ENCODE measurements at regions not wholly inside any gene's neighbourhood (a gene's known extent, or its start where the extent isn't known, plus 50 kb on each side); places are given as distances from the start of the nearest gene placed in this dataset.

DNA sequence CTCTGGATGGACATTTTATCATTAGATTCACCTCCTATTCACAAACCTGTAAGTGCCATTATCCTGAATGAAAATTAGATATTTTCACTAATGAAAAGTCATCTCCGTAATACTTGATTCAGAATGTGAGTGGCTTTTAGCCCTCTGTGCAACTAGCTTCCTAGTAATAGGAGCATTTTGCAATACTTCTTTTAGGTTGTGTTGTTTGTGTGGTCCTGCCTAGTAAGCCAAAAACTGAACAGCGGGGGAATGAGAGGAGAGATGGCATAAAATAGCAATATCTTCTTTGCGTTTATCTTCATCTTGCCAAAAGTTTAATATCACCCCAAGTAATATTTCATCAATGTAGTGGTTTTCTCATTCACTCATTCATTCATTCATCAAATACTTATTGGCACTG is 507.5 kb upstream of the CELF2 start:
- WGBS, 3 donors = 85 to 93% (median 87%) methylated on average over 3 of the region's 3 CpGs
- no peak overlapping the region for H3K27ac ChIP-seq (ENCODE audit: low read depth, low read length)

DNA sequence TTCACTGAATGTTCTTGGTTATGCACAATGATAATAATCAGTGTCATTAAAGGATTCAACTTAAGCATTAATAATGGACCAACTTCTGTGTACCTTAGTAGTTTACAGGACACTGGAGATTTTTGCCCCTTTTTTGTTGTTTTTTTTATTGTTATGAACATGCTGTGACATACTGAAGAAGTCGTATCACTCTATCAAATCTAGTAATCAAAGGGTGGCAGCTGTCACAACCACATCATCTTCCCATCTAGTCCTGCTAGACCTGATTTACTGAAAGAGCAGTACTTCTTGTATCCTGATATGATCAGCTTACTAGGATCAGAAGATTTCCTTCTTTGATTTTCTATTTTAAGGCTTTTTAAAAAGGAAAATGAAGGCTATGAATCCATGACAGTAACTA is 504.6 kb upstream of the CELF2 start:
- WGBS, 3 donors = 52 to 93% (median 87%) methylated on average over 1 of the region's 1 CpG
- no peak overlapping the region for H3K27ac ChIP-seq (ENCODE audit: low read depth, low read length)

DNA sequence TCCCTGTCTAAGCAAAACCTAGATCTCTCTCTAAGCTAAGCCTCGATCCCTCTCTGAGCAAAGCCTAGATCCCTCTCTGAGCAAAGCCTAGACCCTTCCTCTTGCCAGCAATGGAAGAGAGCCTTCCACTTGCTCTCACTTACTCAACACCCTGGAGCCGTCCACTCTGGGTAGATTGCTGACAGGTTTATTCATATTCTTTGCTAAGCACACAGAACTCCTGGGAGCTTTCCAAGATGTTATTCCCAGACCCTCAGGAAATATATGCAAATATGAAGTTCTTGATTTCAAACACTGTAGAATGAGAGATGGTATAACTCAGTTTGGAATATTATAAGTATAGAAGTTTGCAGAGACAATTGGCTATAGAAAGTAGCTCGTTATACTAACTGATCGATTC is 503.8 kb upstream of the CELF2 start:
- H3K27ac ChIP-seq (ENCODE audit: low read depth, low read length) = no peak overlapping the region
- 68 to 89% (median 87%) methylated on average over 4 of the region's 4 CpGs for WGBS, 3 donors

DNA sequence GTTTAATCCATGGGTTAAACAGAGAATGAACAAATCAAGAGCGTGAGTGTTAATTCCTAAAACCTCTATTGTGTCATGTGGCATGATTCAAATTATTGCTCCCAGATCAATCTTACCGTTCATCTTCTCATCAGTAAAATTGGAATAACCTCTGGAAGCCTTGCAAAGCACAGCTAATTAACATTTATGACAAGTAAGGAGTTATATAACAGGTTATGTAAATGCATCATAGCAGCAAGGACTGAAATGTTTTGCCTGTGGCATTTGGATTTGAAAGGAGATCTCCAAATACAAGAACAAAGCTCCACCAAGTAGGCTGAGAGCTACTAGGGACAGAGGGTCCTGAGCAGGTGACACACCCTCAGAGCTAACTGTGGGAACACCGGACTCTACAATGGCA is 502.9 kb upstream of the CELF2 start:
- no peak overlapping the region for H3K27ac ChIP-seq (ENCODE audit: low read depth, low read length)
- 75 to 94% (median 83%) methylated on average over 3 of the region's 3 CpGs for WGBS, 3 donors

DNA sequence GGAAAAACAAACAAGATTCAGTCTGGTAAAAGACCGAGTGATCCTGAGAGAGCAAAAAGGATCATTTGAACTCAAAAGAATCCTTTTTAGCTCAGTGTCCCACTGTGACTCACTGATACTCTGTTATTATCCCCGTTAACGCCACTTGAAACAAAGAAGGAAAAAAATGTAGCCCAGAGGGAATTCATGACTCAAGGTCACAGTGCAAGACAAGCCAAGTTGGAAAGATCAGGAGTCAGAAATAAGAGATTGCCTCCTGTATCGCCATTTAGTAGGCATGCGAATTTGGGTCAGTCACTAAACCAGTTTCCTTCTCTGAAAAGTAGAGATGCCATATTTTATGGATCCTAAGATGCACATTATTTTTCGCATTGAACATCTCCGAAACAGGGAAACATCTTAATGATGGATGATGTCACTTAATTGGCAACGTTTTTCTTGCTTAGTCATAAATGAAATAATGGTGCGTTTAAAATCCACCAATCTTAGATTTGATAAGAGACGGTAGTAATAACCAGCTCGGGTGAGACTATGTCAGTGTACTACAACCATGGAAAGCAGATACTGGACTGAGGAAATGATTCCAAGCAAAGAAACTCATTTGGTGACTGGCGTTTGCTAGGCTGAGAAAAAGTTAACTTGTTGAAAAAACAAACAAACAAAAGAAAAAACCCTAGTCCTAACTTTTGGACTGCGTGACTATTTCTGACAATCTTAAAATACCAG is 502.0 kb upstream of the CELF2 start:
- 59 to 64% (median 61%) methylated on average over 13 of the region's 13 CpGs for WGBS, 3 donors
- H3K27ac ChIP-seq (ENCODE audit: low read depth, low read length) = no peak overlapping the region

DNA sequence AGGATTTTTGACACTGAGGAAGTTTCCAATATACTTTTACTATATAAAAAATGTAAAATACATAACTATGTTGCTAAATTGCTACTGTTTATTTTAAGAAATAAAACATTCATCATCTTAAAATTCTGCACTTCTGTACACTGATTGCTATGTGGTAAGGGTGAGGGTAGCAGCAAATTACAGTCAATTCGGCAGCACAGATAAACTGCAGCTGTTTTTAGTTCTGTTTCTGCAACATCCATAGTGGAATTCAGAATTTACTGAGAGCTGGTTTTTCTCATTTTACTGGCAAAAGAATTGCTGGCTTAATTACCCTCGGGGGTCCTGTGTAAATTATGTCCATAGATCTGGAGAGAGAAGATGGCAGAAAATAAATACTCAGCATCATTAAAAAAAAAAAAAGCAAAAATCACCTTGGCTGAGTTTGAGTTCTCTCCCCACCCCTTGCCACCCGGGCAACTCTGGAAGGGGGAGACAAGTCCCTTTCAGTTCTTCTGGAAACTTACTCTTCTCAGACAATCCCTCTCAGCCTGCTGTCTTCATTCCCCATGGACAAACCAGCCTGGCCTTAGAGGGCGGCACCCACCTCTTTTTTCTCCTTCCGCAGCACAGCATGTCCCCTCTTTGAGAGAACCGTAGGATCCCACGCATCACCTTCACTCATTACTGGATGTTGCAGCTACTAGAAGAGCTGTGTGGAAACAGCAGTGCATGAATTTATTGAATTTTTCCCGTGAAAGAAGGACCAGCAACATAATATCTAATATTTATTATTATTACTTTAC is 501.1 kb upstream of the CELF2 start:
- 67 to 70% (median 68%) methylated on average over 8 of the region's 8 CpGs for WGBS, 3 donors
- no peak overlapping the region for H3K27ac ChIP-seq (ENCODE audit: low read depth, low read length)

DNA sequence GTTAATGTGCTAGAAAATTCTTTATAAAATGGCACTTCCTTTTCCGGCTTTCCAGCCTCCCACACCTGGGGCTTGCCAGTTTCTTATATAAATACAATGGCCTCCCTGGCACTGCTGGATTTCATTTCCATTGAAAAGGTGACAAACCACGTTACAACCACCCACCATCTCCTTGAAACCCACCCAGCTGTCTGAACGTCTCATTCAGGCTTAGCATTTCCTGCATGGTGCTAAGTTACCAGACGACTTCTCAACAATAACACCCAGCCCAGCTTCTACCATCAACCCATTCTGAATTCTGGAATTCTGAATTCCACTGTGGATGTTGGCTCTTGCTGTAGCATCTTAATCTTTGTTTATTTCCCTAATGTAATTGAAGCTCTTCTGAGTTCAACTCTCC is 499.8 kb upstream of the CELF2 start:
- 46 to 80% (median 80%) methylated on average over 4 of the region's 4 CpGs for WGBS, 3 donors
- H3K27ac ChIP-seq (ENCODE audit: low read depth, low read length) = no peak overlapping the region

DNA sequence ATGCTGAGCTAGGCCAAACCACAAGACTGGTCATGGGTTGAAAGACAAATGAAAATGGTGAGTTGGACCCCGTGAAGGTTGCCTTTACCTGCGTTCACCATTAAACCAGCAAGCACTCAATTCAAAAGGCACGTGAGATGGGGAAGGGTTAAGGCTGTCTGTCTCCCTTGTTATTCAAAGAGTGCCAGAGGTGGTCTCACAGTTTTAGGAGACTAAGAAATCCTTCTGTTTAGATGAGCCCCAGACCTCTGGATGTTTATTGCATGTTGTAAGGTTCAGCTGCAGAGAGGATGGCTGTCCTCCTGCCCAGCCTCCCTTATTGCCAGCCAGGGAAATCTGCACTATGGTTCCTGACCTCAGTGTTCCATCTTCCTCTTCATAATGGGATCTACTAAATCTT is 498.0 kb upstream of the CELF2 start:
- 77 to 92% (median 88%) methylated on average over 3 of the region's 3 CpGs for WGBS, 3 donors
- no peak overlapping the region for H3K27ac ChIP-seq (ENCODE audit: low read depth, low read length)

DNA sequence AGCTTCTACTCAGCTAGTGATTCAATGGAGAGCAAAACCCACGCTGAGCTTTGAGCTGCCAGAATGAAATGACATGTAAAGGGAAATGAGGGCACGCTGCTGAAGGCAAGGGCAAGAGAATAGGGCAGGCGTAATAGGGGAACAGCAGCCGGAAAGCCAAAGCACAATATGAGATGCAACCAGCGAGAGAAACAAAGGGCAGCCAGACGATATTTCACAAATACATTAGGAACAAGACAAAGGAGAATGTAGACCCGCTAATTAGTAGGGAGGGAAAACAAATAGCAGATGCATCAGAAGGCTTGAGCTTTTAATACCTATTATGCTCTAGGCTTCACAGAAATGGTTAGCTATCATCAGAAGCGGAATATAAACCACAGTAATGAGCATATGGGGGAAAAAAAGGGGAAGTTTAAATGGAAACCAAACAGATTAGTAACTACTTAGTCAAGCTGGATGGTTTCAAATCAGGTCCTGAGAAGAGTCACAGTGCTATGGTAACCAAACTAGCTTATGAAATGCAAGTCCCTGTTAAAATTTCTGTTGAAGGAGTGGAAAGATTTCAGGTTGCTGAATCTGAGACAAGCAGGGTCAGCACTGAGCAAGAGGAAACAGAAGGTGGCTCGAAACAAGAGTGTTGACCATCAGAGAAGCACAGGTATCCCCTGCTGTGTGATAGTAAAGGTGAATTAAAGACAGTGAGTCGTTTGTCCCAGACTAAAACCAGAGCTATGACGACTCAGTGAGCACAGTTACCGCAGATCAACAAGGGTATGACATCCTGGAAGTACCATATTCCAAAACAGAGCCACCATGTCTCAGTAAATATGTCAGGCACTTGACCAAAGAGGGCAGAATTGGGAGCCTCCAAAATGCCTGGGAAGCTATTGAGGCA is 496.9 kb upstream of the CELF2 start:
- 62 to 83% (median 81%) methylated on average over 12 of the region's 12 CpGs for WGBS, 3 donors
- H3K27ac ChIP-seq (ENCODE audit: low read depth, low read length) = no peak overlapping the region

DNA sequence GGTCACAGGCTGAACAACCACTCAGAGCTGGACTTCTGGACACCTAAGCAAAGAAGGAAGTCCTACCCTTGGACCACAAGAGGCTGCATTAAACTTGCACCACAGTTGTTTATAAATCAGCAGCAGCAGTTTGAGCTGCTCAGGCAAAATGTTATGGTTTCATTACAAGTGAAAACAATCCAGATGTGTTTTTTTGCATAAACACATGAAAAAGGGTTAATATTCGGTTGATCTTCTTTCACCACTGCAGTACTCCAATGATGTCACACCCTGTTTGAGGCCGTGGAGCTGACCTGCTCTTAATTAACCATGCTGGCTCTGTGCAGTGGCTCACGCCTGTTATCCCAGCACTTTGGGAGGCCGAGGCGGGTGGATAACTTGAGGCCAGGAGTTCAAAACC is 490.8 kb upstream of the CELF2 start:
- H3K27ac ChIP-seq (ENCODE audit: low read depth, low read length) = no peak overlapping the region
- WGBS, 3 donors = 62 to 84% (median 83%) methylated on average over 5 of the region's 5 CpGs

DNA sequence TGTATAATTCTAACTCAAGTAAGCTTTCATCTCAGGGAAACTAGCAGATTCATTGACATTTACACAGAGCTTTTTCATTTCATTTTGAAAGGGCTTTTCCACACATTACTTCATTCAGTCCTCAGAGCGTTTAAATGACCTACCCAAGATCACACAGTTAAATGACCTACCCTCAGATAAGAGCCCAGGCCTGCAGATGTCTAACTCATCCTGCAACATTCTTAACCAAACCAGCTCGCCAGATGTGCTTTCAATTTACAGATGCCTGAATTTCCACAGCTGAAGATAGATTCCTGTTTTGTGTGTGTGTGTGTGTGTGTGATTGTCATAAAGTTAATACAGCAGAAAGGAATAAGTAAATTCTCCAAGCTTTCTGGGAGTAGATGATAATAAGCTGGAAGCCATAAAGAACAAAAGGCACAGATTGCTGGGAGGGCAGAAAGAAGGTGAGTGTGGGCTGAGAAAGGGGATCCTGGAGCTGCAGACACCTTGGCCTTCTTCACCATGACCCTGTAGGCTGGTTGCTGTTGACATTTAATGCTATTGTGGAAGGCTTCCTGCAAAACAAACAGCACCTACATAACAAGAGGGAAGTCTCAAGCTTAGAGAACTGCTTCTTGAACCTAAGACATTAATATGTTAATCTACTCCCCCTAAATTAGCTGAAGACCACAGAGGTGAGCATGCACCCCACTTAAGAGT is 489.7 kb upstream of the CELF2 start:
- 62 to 87% (median 82%) methylated on average over 2 of the region's 2 CpGs for WGBS, 3 donors
- H3K27ac ChIP-seq (ENCODE audit: low read depth, low read length) = no peak overlapping the region

DNA sequence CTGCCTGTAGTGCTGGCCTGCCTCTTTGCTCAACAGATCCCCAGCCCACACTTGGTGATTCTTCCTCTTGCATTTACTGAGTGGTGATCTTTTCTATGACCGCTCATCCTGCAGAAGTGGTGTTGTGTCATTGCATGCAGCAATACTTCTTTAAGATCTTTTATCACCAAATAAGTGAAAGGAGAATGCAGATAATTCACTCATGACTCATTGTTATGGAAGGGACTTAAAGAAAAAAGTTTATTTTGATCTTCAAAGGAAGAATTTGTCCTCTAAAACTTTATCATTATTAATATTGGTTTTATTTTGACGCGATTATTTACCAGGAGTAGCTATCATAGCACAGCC is 489.1 kb upstream of the CELF2 start:
- 78 to 92% (median 91%) methylated on average over 3 of the region's 3 CpGs for WGBS, 3 donors
- no peak overlapping the region for H3K27ac ChIP-seq (ENCODE audit: low read depth, low read length)

DNA sequence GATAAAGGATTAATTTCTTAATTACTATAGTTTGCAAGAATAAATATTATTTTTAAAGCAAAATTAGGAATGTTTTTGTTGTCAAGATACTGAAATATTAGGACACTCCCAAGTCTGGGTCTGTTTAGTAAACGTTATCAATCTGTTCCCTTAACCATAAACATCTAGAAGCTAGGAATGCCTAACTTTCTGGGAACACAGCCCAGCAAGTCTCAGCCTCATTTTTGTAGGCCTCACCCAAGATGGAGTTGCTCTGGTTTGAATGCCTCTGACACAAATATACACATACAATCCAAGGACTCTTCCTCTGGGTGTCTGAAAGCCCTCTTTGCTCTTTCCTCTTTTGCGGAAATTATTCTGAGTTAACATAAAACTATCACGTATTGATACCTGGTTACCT is 487.4 kb upstream of the CELF2 start:
- WGBS, 3 donors = 62 to 81% (median 77%) methylated on average over 3 of the region's 3 CpGs
- no peak overlapping the region for H3K27ac ChIP-seq (ENCODE audit: low read depth, low read length)

DNA sequence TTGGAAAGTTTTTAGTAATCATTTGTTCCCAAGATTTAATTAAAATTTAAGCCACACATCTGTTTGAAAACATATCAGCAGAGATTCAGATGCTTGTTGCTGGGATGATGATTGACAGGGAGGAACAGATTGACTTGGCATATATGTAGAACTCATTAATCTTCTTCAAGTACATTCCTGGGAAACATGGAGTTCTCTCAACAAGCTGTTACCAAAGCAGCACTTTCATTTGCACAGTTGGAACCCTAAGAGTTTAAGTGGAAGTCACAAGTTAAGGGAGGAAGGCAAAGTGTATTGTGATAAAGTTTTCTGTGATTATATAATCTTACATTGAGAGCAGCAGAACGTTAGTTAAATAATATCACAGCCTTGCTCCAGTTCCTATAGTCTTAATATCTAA is 485.4 kb upstream of the CELF2 start:
- H3K27ac ChIP-seq (ENCODE audit: low read depth, low read length) = no peak overlapping the region
- 50 to 52% (median 50%) methylated on average over 1 of the region's 1 CpG for WGBS, 3 donors

DNA sequence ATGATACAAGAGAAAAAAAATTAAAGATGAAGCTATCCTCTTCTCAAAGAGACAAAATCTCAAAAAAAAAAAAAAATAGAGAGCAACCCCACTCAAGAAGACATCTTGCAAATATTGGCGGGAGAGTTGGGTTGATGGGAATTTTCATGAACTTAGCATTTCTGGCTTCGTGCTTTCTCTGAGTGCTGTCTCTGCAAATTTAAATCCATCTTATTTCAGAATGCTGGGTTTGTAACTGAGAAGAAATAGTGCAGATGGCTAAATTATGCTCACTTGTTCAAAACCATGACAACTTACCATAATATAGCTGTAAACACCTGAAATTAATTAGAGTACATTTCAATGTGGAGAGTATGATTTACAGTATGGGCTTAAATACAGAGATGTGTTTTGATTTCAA is 484.8 kb upstream of the CELF2 start:
- no peak overlapping the region for H3K27ac ChIP-seq (ENCODE audit: low read depth, low read length)
- 76 to 84% (median 84%) methylated on average over 2 of the region's 2 CpGs for WGBS, 3 donors

DNA sequence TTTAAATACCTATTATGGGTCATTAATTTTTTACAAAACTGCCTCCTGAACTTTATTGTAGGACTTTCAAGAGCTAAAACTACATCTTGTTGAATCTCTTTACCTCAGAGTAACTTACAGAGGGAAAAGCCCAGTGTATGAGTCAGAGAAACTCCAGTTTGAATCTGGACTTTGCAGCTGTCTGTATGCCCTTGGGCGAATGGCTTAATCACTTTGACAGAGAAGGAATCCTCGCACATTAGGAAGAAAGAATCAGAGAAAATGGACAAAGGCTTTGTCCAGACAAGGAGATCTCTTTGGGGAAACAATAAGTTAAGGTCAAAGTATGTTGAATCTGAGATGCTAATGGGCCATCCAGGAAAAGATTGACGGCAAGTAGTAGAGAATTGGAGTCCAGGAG is 484.2 kb upstream of the CELF2 start:
- H3K27ac ChIP-seq (ENCODE audit: low read depth, low read length) = no peak overlapping the region
- WGBS, 3 donors = 61 to 81% (median 80%) methylated on average over 3 of the region's 3 CpGs

DNA sequence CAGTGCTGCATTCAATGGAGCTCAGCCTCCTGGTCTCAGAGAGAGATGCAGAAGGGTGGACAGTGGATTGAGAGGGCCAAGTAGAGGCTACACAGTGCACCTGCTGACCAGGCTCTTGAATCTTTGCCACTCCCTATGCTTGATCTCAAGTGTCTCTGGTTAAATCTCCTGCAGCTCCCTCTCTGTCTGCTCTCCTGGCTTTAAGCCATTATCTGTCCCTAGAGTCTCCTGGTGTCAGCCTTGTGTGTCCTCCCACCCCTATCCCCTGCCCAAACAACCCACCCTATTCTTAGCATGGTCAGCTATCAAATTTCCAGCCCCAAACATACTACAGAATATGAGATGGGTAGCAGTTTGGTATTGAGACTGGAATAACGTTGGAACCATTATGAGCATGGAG is 479.3 kb upstream of the CELF2 start:
- WGBS, 3 donors = 65 to 83% (median 70%) methylated on average over 1 of the region's 1 CpG
- no peak overlapping the region for H3K27ac ChIP-seq (ENCODE audit: low read depth, low read length)

DNA sequence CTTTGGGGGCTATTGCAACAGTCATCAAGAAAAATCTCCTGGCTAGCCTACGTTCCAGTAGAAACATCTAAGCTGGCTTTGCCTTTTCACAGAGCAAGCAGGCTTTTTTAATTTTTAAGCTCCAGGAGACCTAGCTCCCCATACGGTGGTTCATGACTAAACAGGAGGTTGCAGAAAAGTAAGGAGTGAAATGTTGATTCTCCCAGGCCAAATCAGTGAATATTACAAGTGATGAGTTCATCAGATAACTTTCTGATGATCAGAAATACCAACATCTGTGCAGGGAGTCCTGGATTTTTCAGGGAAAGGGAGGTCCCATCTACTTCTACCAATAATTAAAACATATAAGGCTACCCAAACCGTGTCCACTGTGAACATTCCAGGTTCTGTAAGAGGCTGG is 477.3 kb upstream of the CELF2 start:
- 54 to 78% (median 63%) methylated on average over 3 of the region's 3 CpGs for WGBS, 3 donors
- no peak overlapping the region for H3K27ac ChIP-seq (ENCODE audit: low read depth, low read length)

DNA sequence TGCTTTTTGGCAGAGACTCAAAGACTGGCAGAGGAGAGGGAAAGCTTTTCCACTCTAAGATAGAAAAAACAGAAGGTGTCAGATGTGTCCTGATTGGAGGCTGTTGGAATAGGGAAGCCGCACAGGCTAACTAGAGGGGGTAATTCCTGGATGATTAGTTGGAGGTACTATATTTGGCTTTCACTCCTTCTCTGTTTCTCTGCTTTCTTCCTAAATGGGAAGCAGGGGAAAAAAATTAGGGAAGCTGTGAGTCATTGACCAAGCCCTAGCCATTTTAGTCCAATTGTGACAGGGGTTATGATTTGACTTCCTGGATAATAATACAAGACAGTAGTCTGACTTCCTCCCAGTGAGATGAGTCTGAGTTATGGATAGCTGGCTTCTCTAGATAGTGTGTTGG is 475.2 kb upstream of the CELF2 start:
- 67 to 83% (median 73%) methylated on average over 1 of the region's 1 CpG for WGBS, 3 donors
- no peak overlapping the region for H3K27ac ChIP-seq (ENCODE audit: low read depth, low read length)

Measured in adipose tissue (tissue), 3 donors.